ENCODE measurements at regions not wholly inside any gene's neighbourhood (a gene's known extent, or its start where the extent isn't known, plus 50 kb on each side); places are given as distances from the start of the nearest gene placed in this dataset.

GRCh38 chr9:16215353-16215680 is 655.2 kb downstream of the BNC2 start:
- no peaks in the 10 kb centered on the region for H3K9me3 Mint-ChIP-seq
- no peaks in the 10 kb centered on the region for H3K27me3 Mint-ChIP-seq (ENCODE audit: low read depth)
- H3K27ac Mint-ChIP-seq = no peak overlapping the region
- H3K4me1 Mint-ChIP-seq = peaks cover 13% of the 10 kb centered on the region
- ChIA-PET CTCF (no interaction called here), POLR2A (no interaction called here)
- no peak for DNase-seq (ENCODE audit: low spot score)
- H3K4me3 Mint-ChIP-seq = no peak overlapping the region
- TF ChIP-seq NR3C1 (CRISPR knock-in tag; conservative IDR thresholded peaks at IDR 0.05; ENCODE audit: low read depth) = no peak
- no peak for TF ChIP-seq TP53 (CRISPR knock-in tag; IDR thresholded peaks at IDR 0.05)
- TF ChIP-seq, protein P1, sequence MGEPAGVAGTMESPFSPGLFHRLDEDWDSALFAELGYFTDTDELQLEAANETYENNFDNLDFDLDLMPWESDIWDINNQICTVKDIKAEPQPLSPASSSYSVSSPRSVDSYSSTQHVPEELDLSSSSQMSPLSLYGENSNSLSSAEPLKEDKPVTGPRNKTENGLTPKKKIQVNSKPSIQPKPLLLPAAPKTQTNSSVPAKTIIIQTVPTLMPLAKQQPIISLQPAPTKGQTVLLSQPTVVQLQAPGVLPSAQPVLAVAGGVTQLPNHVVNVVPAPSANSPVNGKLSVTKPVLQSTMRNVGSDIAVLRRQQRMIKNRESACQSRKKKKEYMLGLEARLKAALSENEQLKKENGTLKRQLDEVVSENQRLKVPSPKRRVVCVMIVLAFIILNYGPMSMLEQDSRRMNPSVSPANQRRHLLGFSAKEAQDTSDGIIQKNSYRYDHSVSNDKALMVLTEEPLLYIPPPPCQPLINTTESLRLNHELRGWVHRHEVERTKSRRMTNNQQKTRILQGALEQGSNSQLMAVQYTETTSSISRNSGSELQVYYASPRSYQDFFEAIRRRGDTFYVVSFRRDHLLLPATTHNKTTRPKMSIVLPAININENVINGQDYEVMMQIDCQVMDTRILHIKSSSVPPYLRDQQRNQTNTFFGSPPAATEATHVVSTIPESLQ (CRISPR knock-in tag; IDR thresholded peaks at IDR 0.05) = no peak
- TF ChIP-seq MAX (CRISPR knock-in tag; IDR thresholded peaks at IDR 0.05) = no peak
- TF ChIP-seq KAT7 (CRISPR knock-in tag; IDR thresholded peaks at IDR 0.05; ENCODE audit: borderline replicate concordance) = no peak
- no peak for TF ChIP-seq ZNF671 (CRISPR knock-in tag; IDR thresholded peaks at IDR 0.05)
- TF ChIP-seq EMX1 (CRISPR knock-in tag; IDR thresholded peaks at IDR 0.05) = no peak
- TF ChIP-seq, protein P2, sequence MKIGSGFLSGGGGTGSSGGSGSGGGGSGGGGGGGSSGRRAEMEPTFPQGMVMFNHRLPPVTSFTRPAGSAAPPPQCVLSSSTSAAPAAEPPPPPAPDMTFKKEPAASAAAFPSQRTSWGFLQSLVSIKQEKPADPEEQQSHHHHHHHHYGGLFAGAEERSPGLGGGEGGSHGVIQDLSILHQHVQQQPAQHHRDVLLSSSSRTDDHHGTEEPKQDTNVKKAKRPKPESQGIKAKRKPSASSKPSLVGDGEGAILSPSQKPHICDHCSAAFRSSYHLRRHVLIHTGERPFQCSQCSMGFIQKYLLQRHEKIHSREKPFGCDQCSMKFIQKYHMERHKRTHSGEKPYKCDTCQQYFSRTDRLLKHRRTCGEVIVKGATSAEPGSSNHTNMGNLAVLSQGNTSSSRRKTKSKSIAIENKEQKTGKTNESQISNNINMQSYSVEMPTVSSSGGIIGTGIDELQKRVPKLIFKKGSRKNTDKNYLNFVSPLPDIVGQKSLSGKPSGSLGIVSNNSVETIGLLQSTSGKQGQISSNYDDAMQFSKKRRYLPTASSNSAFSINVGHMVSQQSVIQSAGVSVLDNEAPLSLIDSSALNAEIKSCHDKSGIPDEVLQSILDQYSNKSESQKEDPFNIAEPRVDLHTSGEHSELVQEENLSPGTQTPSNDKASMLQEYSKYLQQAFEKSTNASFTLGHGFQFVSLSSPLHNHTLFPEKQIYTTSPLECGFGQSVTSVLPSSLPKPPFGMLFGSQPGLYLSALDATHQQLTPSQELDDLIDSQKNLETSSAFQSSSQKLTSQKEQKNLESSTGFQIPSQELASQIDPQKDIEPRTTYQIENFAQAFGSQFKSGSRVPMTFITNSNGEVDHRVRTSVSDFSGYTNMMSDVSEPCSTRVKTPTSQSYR (CRISPR knock-in tag; IDR thresholded peaks at IDR 0.05) = no peak
- TF ChIP-seq AR (CRISPR knock-in tag; IDR thresholded peaks at IDR 0.05) = no peak
- TF ChIP-seq STAT6 (CRISPR knock-in tag; conservative IDR thresholded peaks at IDR 0.05; ENCODE audit: low read depth) = no peak
- TF ChIP-seq, protein P3, sequence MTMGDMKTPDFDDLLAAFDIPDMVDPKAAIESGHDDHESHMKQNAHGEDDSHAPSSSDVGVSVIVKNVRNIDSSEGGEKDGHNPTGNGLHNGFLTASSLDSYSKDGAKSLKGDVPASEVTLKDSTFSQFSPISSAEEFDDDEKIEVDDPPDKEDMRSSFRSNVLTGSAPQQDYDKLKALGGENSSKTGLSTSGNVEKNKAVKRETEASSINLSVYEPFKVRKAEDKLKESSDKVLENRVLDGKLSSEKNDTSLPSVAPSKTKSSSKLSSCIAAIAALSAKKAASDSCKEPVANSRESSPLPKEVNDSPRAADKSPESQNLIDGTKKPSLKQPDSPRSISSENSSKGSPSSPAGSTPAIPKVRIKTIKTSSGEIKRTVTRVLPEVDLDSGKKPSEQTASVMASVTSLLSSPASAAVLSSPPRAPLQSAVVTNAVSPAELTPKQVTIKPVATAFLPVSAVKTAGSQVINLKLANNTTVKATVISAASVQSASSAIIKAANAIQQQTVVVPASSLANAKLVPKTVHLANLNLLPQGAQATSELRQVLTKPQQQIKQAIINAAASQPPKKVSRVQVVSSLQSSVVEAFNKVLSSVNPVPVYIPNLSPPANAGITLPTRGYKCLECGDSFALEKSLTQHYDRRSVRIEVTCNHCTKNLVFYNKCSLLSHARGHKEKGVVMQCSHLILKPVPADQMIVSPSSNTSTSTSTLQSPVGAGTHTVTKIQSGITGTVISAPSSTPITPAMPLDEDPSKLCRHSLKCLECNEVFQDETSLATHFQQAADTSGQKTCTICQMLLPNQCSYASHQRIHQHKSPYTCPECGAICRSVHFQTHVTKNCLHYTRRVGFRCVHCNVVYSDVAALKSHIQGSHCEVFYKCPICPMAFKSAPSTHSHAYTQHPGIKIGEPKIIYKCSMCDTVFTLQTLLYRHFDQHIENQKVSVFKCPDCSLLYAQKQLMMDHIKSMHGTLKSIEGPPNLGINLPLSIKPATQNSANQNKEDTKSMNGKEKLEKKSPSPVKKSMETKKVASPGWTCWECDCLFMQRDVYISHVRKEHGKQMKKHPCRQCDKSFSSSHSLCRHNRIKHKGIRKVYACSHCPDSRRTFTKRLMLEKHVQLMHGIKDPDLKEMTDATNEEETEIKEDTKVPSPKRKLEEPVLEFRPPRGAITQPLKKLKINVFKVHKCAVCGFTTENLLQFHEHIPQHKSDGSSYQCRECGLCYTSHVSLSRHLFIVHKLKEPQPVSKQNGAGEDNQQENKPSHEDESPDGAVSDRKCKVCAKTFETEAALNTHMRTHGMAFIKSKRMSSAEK (CRISPR knock-in tag; IDR thresholded peaks at IDR 0.05; ENCODE audit: borderline replicate concordance) = no peak
- TF ChIP-seq OVOL2 (CRISPR knock-in tag; IDR thresholded peaks at IDR 0.05; ENCODE audit: borderline replicate concordance) = no peak
- no peak for TF ChIP-seq MLX (CRISPR knock-in tag; IDR thresholded peaks at IDR 0.05)
- ATAC-seq = no peak
- H3K36me3 Mint-ChIP-seq = no peaks in the 10 kb centered on the region
